SW 1271 (cell line): ENCODE measurements at regions not wholly inside any gene's neighbourhood (a gene's known extent, or its start where the extent isn't known, plus 50 kb on each side); places are given as distances from the start of the nearest gene placed in this dataset.

ENCODE experiments used
- DNase-seq, 2 experiments: peaks; one replicate each; lab custom pipeline; 2025; lab: John Stamatoyannopoulos, UW

DNA sequence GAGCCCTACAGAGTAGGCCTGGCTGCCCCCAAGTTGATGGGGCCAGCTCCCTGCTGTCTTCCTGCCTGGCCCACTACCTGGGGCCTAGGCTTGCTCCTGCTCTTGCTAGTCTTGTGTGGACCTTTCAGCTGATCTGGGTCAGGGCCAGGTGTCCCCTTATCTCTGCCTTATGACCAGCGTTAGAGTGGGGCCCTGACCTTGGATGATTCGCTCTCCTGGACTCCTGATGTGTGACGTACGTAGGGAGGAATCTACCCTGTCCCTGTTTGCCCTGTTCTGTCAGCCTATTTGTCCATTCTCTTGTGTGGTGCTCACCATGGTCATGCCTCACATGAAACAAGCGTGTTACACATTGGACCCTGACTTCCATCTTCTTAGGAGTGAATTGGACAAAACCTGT is 571.8 kb downstream of the QKI start:
- no peak for DNase-seq

DNA sequence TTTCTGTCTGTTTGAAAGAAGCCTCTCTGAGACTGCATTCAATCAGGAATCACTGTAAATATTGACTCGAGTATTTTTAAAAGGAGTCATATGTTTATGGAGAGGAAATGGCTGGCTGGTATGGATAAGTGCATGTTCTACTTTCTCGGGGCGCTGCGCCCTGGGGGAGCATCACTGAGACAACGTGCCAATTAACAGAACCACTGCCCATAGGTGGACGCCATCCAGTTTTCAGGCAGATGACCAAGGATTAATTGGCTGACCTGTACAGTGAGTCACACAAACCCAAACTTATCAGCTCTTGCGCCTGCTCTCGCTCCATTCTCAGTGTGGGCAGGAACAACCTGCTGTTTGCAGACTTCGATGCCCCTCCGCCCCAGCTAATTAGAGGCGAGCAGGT is 571.2 kb downstream of the QKI start:
- no peak for DNase-seq

DNA sequence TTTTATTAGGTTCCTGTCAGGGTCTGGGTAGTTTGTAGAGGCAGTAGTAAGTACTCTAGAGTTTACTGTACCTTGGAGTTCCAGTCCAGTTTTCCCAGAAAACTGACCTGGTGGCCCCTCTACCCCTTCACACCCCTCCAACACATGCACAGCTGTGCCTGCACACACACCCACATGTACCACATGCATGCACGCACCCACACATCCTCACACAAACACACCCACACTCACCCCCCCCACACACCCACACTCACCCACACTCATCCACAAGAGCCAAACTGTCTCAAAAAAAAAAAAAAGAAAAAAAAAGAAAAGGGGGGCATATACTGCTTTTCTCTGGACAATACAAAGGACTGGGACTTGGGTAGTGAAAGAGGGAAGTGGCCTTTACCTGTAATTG is 570.5 kb downstream of the QKI start:
- no peak for DNase-seq

DNA sequence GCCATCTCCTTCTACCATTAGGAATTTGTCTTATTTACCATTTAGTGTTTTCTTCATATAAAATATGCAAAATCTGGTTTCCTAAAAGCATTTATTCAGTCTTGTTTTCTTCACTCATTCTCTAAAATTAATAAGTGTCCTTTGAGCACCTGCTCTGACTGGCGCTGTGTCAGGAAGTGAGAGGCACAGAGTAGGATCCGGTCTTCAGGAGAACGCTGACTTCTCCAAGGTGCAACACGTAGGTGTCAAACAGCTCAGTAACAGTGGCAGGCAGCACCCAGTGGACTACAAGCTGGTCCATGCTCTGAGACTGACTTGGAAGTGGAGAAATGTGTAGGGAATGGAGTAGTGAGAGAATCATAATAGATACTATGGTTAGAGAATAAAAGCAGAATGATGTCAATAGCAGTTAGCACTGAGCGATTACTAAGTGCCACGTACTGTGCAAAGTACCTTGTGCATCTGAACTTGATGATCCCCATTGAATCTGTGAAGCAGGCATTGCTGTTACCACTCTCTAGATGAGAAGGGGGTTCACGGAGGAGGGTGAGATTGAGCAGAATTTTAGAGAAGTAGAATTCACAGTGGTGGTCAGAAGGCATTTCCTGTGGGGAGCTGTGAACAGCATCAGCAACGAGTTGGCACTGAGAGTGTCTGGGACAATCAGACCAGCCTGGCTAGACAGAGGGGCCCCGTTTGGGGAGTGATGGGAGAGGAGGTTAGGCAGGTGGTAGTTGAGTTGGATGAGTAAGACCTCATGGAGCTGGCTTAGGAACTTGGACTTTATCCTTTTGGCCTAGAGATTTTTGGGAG is 569.8 kb downstream of the QKI start:
- no peak for DNase-seq

DNA sequence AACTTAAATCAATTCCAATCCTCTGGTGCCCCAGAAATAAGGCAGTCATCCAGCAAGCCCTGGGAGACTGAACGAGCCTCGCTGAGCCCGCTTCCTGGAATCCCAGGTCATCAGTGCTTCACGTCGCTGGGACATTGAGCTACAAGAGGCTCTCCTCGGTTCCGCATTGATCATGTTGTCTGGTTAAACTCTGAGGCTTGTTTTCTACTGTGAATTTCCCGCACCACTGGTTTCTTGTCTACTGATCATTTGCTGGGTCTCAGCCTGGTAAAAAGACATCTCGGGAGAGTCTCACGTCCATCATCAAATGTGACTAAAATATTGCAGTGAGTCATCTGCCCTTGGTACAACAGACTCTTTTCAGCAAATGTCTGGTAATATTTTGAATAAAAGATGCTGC is 569.2 kb downstream of the QKI start:
- no peak for DNase-seq

DNA sequence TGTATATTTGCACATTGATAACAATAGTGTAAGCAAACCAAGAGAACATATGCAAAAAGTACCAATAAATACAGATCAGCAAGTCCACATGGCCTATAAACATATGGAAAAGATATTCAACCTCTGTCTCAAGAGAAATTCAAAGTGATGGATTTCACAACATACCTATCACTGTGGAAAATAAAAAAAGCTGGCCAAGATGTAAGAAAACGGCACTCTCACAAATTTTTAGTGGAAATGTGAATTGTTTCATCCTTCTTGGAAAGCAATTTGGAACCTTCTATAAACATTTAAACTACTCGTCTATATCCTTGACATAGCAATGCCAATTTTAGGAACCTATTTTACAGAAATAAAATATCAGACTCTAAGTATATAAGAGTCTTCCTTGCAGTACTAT is 559.8 kb downstream of the QKI start:
- DNase-seq: no peak

DNA sequence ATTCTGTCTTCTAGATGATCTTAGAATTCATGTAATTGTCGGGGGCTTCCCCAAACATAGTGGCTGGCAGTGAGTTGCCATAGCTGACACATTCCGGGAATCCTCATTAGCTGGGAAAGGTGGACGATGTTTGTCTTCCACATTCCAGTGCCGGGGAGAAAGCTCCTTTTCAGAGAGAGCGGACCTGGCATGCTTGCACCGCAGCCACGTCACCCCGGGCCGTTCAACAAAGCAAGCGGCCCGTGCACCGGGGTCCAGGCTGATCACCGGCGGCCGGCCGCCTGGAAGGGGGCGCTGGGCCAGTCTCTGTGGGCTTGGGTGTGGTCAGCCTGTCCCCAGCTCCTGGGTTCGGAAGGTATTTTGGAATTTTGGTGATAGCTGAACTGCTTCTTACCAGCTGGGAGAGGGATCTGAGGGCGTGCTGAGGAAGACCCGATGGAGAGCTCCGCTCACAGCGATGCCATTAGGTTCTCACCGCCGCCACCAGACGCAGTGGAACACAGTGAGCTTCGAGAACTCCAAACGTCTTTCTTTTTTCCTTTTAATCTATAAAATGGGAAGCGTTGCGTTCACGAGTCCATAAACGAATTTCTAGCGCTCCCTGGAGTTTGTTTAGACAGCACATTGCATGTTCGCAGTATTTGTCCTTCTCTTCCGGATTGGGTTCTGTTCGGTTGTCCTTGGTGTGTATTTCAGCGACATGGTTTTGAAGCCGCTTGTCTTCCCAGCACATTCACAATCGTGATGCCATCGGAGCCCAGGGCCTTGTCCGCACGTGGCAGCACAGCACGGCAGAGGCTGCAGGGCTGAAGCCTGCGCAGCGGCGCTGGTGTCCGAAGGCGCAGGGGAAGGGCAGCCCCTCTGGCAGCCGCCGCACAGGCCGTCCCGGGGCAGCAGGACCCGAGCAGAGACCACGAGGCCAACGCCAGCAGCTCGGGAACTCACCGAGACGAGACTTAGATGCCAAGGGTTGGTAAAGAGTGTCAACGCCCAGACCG is 557.6 kb downstream of the QKI start:
- DNase-seq: no peak

DNA sequence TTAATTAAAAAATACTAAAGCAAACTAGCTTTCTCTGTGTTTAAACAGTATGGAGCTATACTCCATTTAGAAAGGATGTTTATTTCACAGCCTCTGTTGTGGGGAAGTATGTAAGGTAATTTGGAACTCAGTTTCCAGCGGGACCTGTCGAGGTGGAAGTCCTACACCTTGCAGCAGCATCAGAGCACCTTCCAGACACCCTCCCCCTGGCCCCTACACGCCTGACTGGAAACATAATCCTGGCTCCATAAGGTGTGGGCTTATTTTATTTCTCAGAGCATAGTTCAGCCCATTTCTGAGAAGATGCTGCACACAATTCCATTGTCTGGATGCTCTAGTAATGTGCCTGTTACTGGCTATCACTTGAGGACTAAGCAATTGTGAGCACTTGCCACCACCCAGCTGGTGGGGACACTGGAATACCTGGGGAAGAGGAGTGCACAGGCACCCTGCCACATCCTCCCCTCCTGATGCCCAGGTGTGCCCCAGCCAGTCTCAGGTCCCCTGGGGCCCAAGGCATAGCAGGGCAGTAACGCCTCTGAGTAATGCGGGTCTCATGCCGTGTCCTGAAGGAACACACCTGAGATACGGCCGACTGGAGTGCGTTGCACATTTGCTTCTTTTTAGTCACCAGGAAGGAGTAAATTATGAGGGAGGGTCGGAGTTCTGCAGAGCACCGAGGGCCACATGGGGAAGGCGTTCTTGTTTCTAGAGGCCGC is 556.5 kb downstream of the QKI start:
- no peak for DNase-seq

DNA sequence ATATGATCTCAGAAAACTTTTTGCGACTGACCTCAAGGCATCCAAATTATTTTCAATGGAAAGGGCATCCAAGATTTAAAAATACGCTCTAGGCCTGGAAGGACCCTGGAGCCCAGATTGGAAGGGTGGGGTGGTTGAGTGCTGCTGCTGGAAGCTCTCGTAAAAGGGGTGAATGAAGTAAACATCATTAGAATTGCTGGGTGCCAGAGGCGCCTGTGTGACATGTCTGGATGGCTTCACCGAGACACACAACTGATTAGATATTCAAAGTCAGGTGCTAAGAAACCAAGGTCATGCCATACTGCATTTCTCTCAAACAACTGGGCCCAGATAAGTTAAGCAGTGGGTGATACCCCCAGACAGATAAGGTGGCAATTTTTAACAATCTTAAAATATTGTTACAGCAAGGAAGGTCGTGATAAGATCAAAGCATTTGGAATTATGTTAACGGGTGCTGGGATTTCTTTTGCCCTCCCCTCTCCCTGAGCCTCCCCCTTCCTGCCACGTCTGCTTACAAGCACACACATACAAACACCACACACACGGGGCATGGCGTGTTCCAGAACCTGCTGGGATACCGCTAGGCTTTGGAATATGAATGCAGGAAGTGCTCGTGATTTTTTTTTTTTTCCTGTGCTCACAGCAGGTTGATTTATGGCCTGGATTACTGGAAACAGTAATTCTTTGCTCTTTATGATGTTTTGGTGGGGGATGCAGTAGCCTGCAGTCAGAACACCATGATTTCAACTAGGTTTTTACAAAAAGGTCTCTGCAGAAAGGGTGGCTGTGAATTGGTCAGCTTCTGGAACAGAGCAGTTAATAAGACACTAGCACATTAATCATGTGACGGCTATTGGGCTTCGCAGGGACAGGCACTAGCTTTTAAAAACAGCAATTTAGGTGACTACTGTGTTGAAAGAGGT is 551.2 kb downstream of the QKI start:
- no peak for DNase-seq

DNA sequence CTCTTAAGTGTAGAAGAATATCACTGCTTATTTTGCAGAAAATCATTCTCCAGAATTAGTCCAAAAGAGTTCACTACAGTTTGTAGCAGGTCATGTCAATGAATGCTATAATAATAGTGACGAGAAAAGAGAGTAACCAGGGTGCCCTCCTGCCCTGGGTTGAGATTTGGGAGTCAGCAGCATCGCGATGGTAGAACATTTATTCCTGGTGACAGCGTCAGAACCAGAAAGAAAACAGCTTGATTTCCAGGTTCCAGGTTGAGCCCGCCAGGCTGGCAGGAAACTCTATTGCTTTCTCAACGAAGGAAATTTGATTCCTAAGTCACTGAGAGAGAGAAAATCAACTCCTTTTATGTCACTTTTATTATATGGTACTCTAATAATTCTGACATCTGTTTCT is 550.3 kb downstream of the QKI start:
- no peak for DNase-seq

DNA sequence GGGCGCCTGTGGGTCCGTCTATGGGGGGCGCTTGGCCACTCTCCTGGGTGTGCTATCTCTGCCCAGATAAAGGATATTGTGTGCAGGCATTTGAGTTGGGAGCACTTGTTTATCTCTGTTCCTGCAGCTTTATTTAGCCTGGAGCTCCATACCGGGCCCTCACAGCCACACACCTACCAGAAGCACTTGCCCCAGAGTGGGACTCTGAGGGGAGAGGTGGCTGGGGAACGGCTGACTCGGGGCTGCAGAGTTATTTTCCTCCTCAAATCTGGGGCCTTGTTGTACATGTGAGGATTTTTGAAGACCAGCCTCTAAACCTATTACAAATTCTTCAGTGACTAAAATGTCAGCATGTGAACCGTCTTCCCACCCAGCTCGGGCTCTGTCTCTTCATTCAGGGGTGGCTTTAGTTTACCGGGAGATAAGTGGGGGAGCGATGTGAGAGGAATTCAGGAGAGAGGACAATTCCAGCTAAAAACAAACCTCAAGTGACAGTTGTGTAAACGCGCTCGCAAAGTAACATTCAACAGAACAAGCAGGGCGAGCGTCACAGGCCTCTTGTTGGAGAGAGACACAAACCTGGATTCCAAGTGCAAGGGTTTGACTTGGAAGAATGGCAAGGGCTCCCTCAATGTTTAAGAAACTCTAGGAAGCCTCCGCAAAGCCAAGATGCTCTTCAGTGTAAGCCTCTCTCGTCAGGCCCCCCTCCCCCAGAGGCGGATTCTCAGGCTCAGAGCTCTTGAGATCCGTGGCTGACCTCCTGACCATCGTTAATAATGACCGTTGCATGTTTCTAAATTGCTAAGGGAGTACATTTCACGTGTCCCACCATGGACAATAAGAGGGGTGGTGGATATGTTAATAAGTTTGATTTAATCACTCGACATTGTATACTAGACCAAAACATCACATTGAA is 548.9 kb downstream of the QKI start:
- no peak for DNase-seq

DNA sequence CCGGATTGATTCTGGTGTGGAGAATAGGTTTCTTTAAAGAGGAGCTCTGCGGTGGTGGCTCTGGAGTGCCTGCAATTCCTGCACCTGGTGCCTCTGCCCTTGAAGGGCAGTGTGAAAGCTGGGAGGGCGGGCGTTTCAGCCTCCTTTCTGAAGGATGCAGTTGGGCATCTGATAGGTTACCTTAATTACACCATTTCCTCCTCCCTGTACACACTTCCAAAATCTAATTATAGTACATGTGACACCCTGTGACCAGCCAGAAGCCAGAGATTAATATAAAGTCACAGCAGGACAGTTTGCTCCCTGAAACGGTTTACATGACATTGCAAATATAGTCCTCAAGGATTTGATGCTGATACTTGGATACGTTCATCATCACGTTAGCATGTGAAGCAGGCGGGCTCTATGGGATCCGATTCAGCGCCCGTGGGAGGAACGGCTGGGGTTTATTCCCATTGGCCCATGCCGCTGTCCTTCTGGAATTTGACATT is 548.2 kb downstream of the QKI start:
- DNase-seq: no peak

DNA sequence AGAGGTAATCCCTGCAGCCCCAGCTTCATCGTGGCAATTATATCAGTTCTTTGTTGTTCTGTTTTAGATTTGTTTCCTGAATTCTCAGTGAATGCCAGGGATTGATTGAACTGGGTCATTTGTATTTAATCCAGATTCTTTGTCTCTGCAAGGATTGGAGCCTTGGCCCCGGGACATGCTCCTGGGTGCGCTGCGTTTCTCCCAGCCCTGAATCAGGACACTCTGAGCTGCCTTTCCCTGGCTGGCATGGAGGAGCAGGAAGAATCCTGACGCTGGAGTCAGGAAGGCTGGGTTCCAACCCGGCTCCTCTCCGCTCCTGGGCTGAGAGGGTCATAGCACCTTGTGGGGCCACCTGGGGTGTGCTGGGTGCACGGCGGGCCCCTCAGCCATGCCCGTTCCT is 545.6 kb downstream of the QKI start:
- DNase-seq: no peak

DNA sequence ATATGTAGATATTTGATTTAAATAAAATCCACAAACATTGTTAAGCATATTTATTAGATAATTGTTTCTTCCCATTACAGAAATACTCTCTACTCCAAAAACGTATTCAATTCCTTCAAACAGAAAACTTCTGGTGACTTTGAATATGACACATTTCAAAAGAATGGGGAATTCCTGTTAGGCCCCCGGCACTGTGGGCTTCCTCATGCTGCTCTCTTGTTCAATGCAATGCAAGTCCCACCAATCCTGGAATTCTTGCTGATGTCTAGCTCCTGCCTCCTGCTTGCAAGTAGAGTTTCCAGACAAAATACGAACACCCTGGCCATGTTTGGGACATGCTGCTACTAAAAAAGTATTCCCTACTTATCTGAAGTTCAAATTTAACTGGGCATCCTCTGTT is 544.1 kb downstream of the QKI start:
- no peak for DNase-seq

DNA sequence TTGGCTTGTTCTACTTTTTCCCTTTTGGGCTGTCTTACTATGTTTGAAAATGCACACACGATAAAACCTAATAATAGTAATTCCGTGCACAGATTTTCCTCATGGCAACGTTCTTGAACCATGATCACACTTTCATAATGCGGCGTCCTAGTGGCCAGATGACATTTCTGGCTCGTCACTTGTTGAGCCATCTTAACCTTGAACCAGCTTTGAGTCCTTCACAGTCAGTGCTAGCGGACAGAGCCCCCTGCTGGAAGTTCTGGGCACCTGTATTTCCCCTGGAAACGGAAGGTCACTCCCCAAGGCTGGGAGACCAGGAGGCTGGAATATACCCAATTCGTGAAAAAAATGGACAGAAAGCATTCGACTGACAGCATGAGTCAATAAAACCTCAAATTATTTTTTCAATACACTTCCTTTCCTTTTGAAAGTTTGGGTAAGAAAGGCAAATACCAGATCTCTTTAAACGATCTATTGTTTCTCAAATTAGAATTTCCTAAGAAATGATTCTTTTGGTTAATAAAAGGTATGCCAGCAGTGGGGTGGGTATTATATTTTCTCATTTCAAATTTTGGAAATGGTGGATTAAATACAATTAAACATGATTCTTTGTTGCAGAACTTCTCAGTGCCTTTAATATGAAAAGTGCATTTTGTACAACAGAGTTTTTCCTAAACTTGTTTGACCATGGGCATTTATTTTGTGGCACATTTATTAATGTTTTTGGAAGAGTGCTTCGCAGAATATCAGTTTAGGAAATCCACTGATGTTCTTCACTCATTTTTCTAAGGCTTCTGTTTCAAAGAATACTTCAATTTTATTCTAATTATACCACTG is 542.3 kb downstream of the QKI start:
- peak; percentile 37 to 76 for DNase-seq

DNA sequence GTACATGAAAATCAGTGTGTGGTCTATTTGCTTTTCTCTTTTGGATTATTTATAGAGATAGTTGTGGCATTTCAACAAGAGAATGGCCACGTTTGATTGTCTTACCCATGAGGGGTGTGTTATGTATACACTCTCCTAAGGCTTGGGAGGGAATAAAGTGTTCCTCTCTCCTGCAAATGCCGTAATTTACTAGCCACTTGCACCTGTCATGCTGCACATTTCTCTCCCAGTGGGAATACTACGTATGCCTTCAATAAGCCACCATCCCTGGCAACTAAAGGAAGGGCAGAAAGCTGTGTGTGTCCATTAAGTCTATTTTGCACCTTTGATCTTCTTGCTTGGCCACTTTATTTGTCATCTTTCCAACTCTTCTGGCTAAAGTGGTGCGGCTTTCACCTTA is 541.2 kb downstream of the QKI start:
- DNase-seq: no peak

DNA sequence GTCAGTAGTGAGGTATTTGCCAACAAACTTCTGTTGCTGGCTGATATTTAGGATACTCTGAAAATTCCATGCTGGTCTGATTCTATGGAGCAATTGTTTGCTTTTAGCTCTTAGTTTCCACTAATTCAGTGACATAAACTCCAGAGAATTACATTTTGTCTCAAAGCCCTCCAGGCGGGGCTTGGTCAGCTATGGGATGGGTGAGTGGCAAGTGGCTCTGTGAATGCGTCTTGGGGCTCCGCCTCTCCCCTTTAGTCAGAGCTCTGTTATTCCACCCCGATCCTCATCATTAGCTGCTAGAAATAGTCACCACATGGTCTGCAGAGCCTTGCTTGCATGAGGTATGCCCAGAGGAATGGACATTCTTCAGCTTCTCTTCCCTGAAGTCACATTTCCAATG is 540.6 kb downstream of the QKI start:
- no peak for DNase-seq

DNA sequence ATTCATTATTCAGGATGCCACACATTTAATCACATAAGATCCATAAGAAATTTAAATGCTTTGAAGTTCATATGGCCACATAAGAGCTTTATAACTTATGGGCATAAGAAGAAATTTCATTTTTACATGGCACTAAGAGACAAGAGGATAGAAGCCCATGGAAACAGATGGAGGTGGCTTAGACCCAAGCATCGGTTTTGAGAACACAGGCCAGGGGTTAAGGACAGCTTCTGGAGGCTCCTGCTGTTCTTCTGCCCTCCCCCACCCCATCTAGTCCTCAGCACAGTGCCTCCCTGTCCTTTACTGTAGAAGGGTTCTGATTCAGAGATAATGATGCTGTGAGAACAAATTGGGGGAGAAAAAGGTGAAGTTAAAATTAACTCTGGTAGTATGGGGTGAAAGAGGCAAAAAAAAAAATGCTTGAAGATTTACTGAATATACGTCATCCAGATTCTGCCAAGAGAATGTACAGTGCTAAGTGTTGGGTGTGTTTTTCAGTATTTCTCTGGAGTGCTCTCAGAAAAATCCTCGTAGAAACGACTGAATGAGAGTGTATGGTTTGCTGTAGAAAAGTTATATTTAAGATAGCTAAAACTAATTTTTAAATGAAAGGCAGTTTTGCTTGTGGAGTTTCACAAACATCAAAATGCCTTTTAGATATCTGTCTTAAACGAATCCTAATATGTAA is 539.7 kb downstream of the QKI start:
- no peak for DNase-seq

DNA sequence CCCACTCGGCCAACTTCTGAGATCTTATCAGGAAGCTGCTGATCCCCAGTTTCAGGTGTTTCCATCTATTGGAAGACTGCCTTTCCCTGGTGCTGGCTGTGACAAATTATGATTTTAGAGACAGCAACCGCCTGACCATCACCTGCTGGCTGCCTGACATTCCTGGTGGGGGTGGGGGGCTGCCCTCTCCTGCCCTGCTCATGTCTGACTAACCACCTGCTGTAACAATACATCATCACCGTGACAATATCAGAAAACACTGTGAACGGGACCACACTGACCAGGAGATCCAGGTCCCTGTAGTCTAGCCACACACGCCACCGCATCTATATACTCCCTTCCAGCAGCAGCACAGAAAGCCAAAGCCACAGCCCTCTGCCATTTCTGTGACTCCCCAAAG is 537.5 kb downstream of the QKI start:
- no peak for DNase-seq
